Neural cell (in vitro differentiated cells): ENCODE measurements at regions not wholly inside any gene's neighbourhood (a gene's known extent, or its start where the extent isn't known, plus 50 kb on each side); places are given as distances from the start of the nearest gene placed in this dataset.

Source experiments
- CTCF ChIP-seq: fragments of 450-650 bp; IDR thresholded peaks from 2 replicates; pipeline ENCODE4 v1.5.1; 2014; ENCODE audit warnings: antibody characterized with exemption, mild to moderate bottlenecking, moderate library complexity; ENCODE audit not compliant: poor library complexity, severe bottlenecking
- EZH2 ChIP-seq: fragments of 200-600, 300-800 bp; shearing (Covaris generic), sonication (generic); IDR thresholded peaks from 2 replicates; pipeline ENCODE4 v1.6.1; 2014; ENCODE audit warnings: antibody characterized with exemption, low read length, borderline replicate concordance, mild to moderate bottlenecking; ENCODE audit not compliant: insufficient read depth, poor library complexity, severe bottlenecking
- MXI1 ChIP-seq: fragments of 450-650 bp; conservative IDR thresholded peaks from 2 replicates; pipeline ENCODE4 v1.6.1; 2014; ENCODE audit warnings: antibody characterized with exemption, mild to moderate bottlenecking; ENCODE audit not compliant: poor library complexity, severe bottlenecking
- POLR2AphosphoS5 ChIP-seq: IDR thresholded peaks from 2 replicates; pipeline ENCODE4 v1.6.1; 2012
- TAF1 ChIP-seq: IDR thresholded peaks from 2 replicates; pipeline ENCODE4 v1.6.1; 2012; ENCODE audit warnings: low read depth

DNA sequence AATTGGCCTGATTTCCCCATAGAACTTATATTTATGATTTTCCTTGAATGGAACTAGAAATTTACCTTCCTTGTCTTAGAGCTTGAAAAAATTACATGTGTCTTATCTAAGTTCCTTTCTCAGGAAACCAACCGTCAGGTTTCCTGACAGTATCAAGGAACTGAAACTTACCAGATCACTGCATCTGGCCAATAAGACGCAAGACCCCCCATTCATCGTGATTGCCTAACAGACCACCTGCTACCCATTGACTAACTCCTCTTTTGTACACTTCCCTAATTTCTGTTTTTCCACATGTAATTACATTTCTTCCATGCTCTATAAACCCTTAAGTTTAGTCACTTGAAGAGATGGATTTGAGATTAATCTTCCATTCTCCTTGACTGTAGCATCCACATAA is 517.2 kb upstream of the CBLB start:
- TF ChIP-seq CTCF = no peak
- no peak for TF ChIP-seq MXI1
- TF ChIP-seq POLR2AphosphoS5 = no peak
- TF ChIP-seq EZH2 = no peak
- no peak for TF ChIP-seq TAF1
